CD8-positive, alpha-beta memory T cell (primary cell): ENCODE measurements at regions not wholly inside any gene's neighbourhood (a gene's known extent, or its start where the extent isn't known, plus 50 kb on each side); places are given as distances from the start of the nearest gene placed in this dataset.

ENCODE experiments used
- CTCF ChIA-PET: fragments of 350-600 bp; sonication (Branson Sonifier 250); formaldehyde crosslinking; loops from one replicate; lab custom pipeline; 2021; ENCODE audit warnings: antibody characterized with exemption; lab: Charles Lee
- POLR2A ChIA-PET: fragments of 350-600 bp; sonication (Branson Sonifier 250); formaldehyde crosslinking; loops from one replicate; lab custom pipeline; 2021; ENCODE audit warnings: antibody characterized with exemption; lab: Charles Lee
- DNase-seq, 5 donors: peaks; one replicate each; pipeline versions ENCODE4 v3.0.0 to v3.0.0-alpha.2; 2020 to 2022; ENCODE audit warnings: mixed read lengths in 1 of 5
- H3K27ac ChIP-seq: one replicate; pipeline ENCODE4 v1.7.0; 2013; ENCODE audit warnings: low read depth, mild to moderate bottlenecking, low read length, moderate library complexity
- H3K27me3 ChIP-seq: 2 replicates; pipeline ENCODE4 v1.7.0; 2013; ENCODE audit warnings: low read length, mild to moderate bottlenecking; ENCODE audit not compliant: insufficient read depth, poor library complexity, severe bottlenecking
- H3K36me3 ChIP-seq: 2 replicates; pipeline ENCODE4 v1.7.0; 2013; ENCODE audit warnings: mild to moderate bottlenecking, low read length, moderate library complexity; ENCODE audit not compliant: insufficient read depth
- H3K4me1 ChIP-seq: 2 replicates; pipeline ENCODE4 v1.7.0; 2013; ENCODE audit warnings: mild to moderate bottlenecking, low read length, moderate library complexity; ENCODE audit not compliant: insufficient read depth
- H3K4me3 ChIP-seq: 2 replicates; pipeline ENCODE4 v1.7.0; 2013; ENCODE audit warnings: mild to moderate bottlenecking, low read length
- H3K9me3 ChIP-seq: 2 replicates; pipeline ENCODE4 v1.7.0; 2013; ENCODE audit warnings: mild to moderate bottlenecking, low read length
- H3K27ac Mint-ChIP-seq, 8 donors: one replicate each; pipeline ENCODE4 v1.8.0; 2020 to 2021; ENCODE audit warnings: mixed read lengths in 8 of 8, mild to moderate bottlenecking in 6 of 8, inconsistent platforms in 3 of 8, moderate library complexity in 3 of 8
- H3K27me3 Mint-ChIP-seq, 2 donors: one replicate each; pipeline ENCODE4 v1.8.0; 2020 to 2021; ENCODE audit warnings: mixed read lengths in 2 of 2, mild to moderate bottlenecking in 1 of 2, moderate library complexity in 1 of 2
- H3K36me3 Mint-ChIP-seq, 3 donors: one replicate each; pipeline ENCODE4 v1.8.0; 2020 to 2021; ENCODE audit warnings: mixed read lengths in 3 of 3, inconsistent platforms in 1 of 3, mild to moderate bottlenecking in 1 of 3
- H3K4me1 Mint-ChIP-seq, 3 donors: one replicate each; pipeline ENCODE4 v1.8.0; 2020 to 2021; ENCODE audit warnings: mixed read lengths in 3 of 3, inconsistent platforms in 1 of 3, mild to moderate bottlenecking in 1 of 3
- H3K4me3 Mint-ChIP-seq, 7 donors: one replicate each; pipeline ENCODE4 v1.8.0; 2020 to 2021; ENCODE audit warnings: mixed read lengths in 7 of 7, mild to moderate bottlenecking in 6 of 7, moderate library complexity in 4 of 7, inconsistent platforms in 2 of 7
- H3K9me3 Mint-ChIP-seq, 5 donors: one replicate each; pipeline ENCODE4 v1.8.0; 2020 to 2022; ENCODE audit warnings: mixed read lengths in 5 of 5, mild to moderate bottlenecking in 3 of 5, moderate library complexity in 2 of 5, inconsistent platforms in 1 of 5

GRCh38 chr10:129275886-129276285 lies 191.2 kb upstream of the MGMT start:
- Histone ChIP-seq H3K9me3 (no peaks in the 10 kb centered on the region), H3K4me3 (no peak overlapping the region), H3K27ac (no peak overlapping the region), H3K27me3 (no peaks in the 10 kb centered on the region), H3K36me3 (no peaks in the 10 kb centered on the region), H3K4me1 (no peaks in the 10 kb centered on the region)
- DNase-seq: no peak
- H3K4me3 Mint-ChIP-seq: no peak overlapping the region
- ChIA-PET POLR2A (no interaction called here), CTCF (no interaction called here)
- no peak overlapping the region for H3K27ac Mint-ChIP-seq
- peaks cover 0 to 7% (median 7%) of the 10 kb centered on the region in 3 donors for H3K4me1 Mint-ChIP-seq
- peaks cover 2 to 25% of the 10 kb centered on the region in 2 donors for H3K27me3 Mint-ChIP-seq
- H3K36me3 Mint-ChIP-seq: no peaks in the 10 kb centered on the region
- H3K9me3 Mint-ChIP-seq: peaks cover 0 to 4% (median 0%) of the 10 kb centered on the region in 5 donors

- Histone ChIP-seq H3K4me3 (no peak overlapping the region), H3K36me3 (no peaks in the 10 kb centered on the region), H3K9me3 (no peaks in the 10 kb centered on the region), H3K4me1 (no peaks in the 10 kb centered on the region), H3K27ac (no peak overlapping the region), H3K27me3 (no peaks in the 10 kb centered on the region)
- ChIA-PET CTCF (no interaction called here), POLR2A (no interaction called here)
- peaks cover 2 to 33% of the 10 kb centered on the region in 2 donors for H3K27me3 Mint-ChIP-seq
- no peaks in the 10 kb centered on the region for H3K36me3 Mint-ChIP-seq
- H3K4me3 Mint-ChIP-seq: no peak overlapping the region
- H3K4me1 Mint-ChIP-seq: peaks cover 0 to 7% (median 7%) of the 10 kb centered on the region in 3 donors
- no peak for DNase-seq
- no peak overlapping the region for H3K27ac Mint-ChIP-seq
- peaks cover 0 to 7% (median 4%) of the 10 kb centered on the region in 5 donors for H3K9me3 Mint-ChIP-seq
Observed at GRCh38 chr10:129277084-129277483, 190.0 kb upstream of the MGMT start.

- H3K4me3 ChIP-seq: no peak overlapping the region
- Mint-ChIP-seq H3K4me3 (no peak overlapping the region), H3K27ac (no peak overlapping the region), H3K9me3 (peaks cover 0 to 7% (median 4%) of the 10 kb centered on the region in 5 donors), H3K36me3 (no peaks in the 10 kb centered on the region), H3K4me1 (peaks cover 0 to 7% (median 7%) of the 10 kb centered on the region in 3 donors), H3K27me3 (peaks cover 2 to 33% of the 10 kb centered on the region in 2 donors)
- POLR2A ChIA-PET: no interaction called here
- no peaks in the 10 kb centered on the region for H3K27me3 ChIP-seq
- no peaks in the 10 kb centered on the region for H3K36me3 ChIP-seq
- H3K4me1 ChIP-seq: no peaks in the 10 kb centered on the region
- CTCF ChIA-PET: no interaction called here
- H3K9me3 ChIP-seq: no peaks in the 10 kb centered on the region
- H3K27ac ChIP-seq: no peak overlapping the region
- no peak for DNase-seq
Observed at GRCh38 chr10:129277841-129278240, 189.2 kb upstream of the MGMT start.

- H3K4me1 ChIP-seq: no peaks in the 10 kb centered on the region
- no peaks in the 10 kb centered on the region for H3K9me3 ChIP-seq
- Mint-ChIP-seq H3K27me3 (peaks cover 2 to 33% of the 10 kb centered on the region in 2 donors), H3K27ac (no peak overlapping the region), H3K4me1 (peaks cover 0 to 7% (median 7%) of the 10 kb centered on the region in 3 donors), H3K4me3 (no peak overlapping the region), H3K9me3 (peaks cover 0 to 7% (median 4%) of the 10 kb centered on the region in 5 donors), H3K36me3 (no peaks in the 10 kb centered on the region)
- DNase-seq: no peak
- CTCF ChIA-PET: no interaction called here
- no peak overlapping the region for H3K4me3 ChIP-seq
- POLR2A ChIA-PET: no interaction called here
- no peaks in the 10 kb centered on the region for H3K36me3 ChIP-seq
- H3K27me3 ChIP-seq: no peaks in the 10 kb centered on the region
- H3K27ac ChIP-seq: no peak overlapping the region
Observed at GRCh38 chr10:129278686-129279085, 188.4 kb upstream of the MGMT start.

- no peak overlapping the region for H3K4me3 ChIP-seq
- no peaks in the 10 kb centered on the region for H3K9me3 ChIP-seq
- no peaks in the 10 kb centered on the region for H3K36me3 ChIP-seq
- peaks cover 0 to 7% (median 4%) of the 10 kb centered on the region in 5 donors for H3K9me3 Mint-ChIP-seq
- no peak for DNase-seq
- no peaks in the 10 kb centered on the region for H3K27me3 ChIP-seq
- H3K4me1 Mint-ChIP-seq: peaks cover 0 to 7% (median 7%) of the 10 kb centered on the region in 3 donors
- no peak overlapping the region for H3K27ac Mint-ChIP-seq
- H3K4me3 Mint-ChIP-seq: no peak overlapping the region
- no peaks in the 10 kb centered on the region for H3K36me3 Mint-ChIP-seq
- no peaks in the 10 kb centered on the region for H3K4me1 ChIP-seq
- H3K27me3 Mint-ChIP-seq: peaks cover 2 to 33% of the 10 kb centered on the region in 2 donors
- ChIA-PET CTCF (interaction anchor here (0.6 kb wide), 1 partner anchor 18 kb away, joined by 3 read pairs; no protein-coding TSS in a partner anchor), POLR2A (no interaction called here)
- no peak overlapping the region for H3K27ac ChIP-seq
Observed at GRCh38 chr10:129279446-129280154, 187.4 kb upstream of the MGMT start.

GRCh38 chr10:129280155-129280502 lies 186.9 kb upstream of the MGMT start:
- H3K4me3 Mint-ChIP-seq: no peak overlapping the region
- Histone ChIP-seq H3K27me3 (no peaks in the 10 kb centered on the region), H3K9me3 (no peaks in the 10 kb centered on the region), H3K4me1 (no peaks in the 10 kb centered on the region), H3K36me3 (no peaks in the 10 kb centered on the region), H3K4me3 (no peak overlapping the region), H3K27ac (no peak overlapping the region)
- peaks cover 0 to 7% (median 7%) of the 10 kb centered on the region in 3 donors for H3K4me1 Mint-ChIP-seq
- H3K9me3 Mint-ChIP-seq: peaks cover 0 to 7% (median 4%) of the 10 kb centered on the region in 5 donors
- DNase-seq: no peak
- H3K27me3 Mint-ChIP-seq: peaks cover 0 to 33% of the 10 kb centered on the region in 2 donors
- H3K27ac Mint-ChIP-seq: no peak overlapping the region
- ChIA-PET CTCF (no interaction called here), POLR2A (no interaction called here)
- no peaks in the 10 kb centered on the region for H3K36me3 Mint-ChIP-seq

GRCh38 chr10:129280908-129281586 lies 186.0 kb upstream of the MGMT start:
- peaks cover 0 to 33% of the 10 kb centered on the region in 2 donors for H3K27me3 Mint-ChIP-seq
- no peak overlapping the region for H3K27ac ChIP-seq
- no peaks in the 10 kb centered on the region for H3K4me1 ChIP-seq
- no peaks in the 10 kb centered on the region for H3K36me3 ChIP-seq
- POLR2A ChIA-PET: no interaction called here
- H3K36me3 Mint-ChIP-seq: no peaks in the 10 kb centered on the region
- H3K27ac Mint-ChIP-seq: no peak overlapping the region
- no peaks in the 10 kb centered on the region for H3K27me3 ChIP-seq
- CTCF ChIA-PET: no interaction called here
- no peak overlapping the region for H3K4me3 ChIP-seq
- H3K9me3 ChIP-seq: no peaks in the 10 kb centered on the region
- H3K4me3 Mint-ChIP-seq: no peak overlapping the region
- DNase-seq: no peak
- H3K4me1 Mint-ChIP-seq: peaks cover 0 to 2% (median 2%) of the 10 kb centered on the region in 3 donors
- peaks cover 0 to 7% (median 4%) of the 10 kb centered on the region in 5 donors for H3K9me3 Mint-ChIP-seq

- Histone ChIP-seq H3K4me3 (no peak overlapping the region), H3K36me3 (no peaks in the 10 kb centered on the region), H3K4me1 (no peaks in the 10 kb centered on the region), H3K9me3 (no peaks in the 10 kb centered on the region), H3K27ac (no peak overlapping the region), H3K27me3 (no peaks in the 10 kb centered on the region)
- no peak for DNase-seq
- Mint-ChIP-seq H3K27me3 (peaks cover 0 to 14% of the 10 kb centered on the region in 2 donors), H3K4me3 (no peak overlapping the region), H3K4me1 (no peaks in the 10 kb centered on the region), H3K9me3 (peaks cover 0 to 7% (median 5%) of the 10 kb centered on the region in 5 donors), H3K27ac (no peak overlapping the region), H3K36me3 (no peaks in the 10 kb centered on the region)
- ChIA-PET CTCF (no interaction called here), POLR2A (no interaction called here)
Observed at GRCh38 chr10:129285459-129285858, 181.6 kb upstream of the MGMT start.
